ENCODE measurements at regions not wholly inside any gene's neighbourhood (a gene's known extent, or its start where the extent isn't known, plus 50 kb on each side); places are given as distances from the start of the nearest gene placed in this dataset.

- TF ChIP-seq POLR2A (IDR thresholded peaks at IDR 0.05) (no peak), POLR2AphosphoS5 (IDR thresholded peaks at IDR 0.05) (no peak), CTCF (IDR thresholded peaks at IDR 0.05) (no peak)
Observed at GRCh38 chr5:37962389-37962788, 122.5 kb upstream of the GDNF start.
